ENCODE measurements at regions not wholly inside any gene's neighbourhood (a gene's known extent, or its start where the extent isn't known, plus 50 kb on each side); places are given as distances from the start of the nearest gene placed in this dataset.

DNA sequence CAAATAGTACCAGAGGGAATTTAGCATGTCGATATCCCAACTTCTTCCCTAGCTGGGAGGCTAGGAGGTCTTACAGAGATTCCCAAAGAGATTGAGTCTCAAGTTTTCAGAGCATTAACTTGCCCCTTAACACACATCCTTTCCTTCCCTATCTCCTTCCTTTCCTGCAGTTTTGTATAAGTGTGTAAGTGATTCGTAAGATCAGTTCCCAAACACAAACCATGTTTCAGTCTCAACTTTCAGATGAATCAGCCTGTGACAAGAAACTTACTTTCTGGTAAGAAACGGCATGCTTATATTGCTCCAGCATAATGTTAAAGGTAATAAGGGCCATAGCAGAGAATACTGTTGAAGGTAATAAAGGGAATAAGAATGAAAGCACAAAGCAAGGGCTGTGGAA is 472.2 kb downstream of the LIG4 start:
- Histone ChIP-seq H3K27ac (ENCODE audit: insufficient read depth, low read depth, low read length) (no peak overlapping the region), H3K9me1 (replicated peaks; ENCODE audit: control insufficient read depth, extremely low read depth, insufficient read depth, low read length) (no peaks in the 10 kb centered on the region), H3K36me3 (ENCODE audit: control insufficient read depth in 2 of 2, extremely low read depth in 1 of 2, insufficient read depth in 2 of 2, low read length in 2 of 2) (no peaks in the 10 kb centered on the region), H3K27me3 (ENCODE audit: control insufficient read depth in 2 of 2, insufficient read depth in 2 of 2, low read length in 2 of 2) (no peaks in the 10 kb centered on the region), H2AFZ (ENCODE audit: low read depth, low read length) (no peak overlapping the region), H3K4me1 (ENCODE audit: control insufficient read depth, extremely low read depth, insufficient read depth, low read length) (no peaks in the 10 kb centered on the region), H3K4me3 (replicated peaks in 1 of 3; ENCODE audit: insufficient read depth in 1 of 3, low read depth in 1 of 3, low read length in 3 of 3) (no peak overlapping the region), H3K9me3 (replicated peaks; ENCODE audit: control insufficient read depth, insufficient read depth, low read length) (no peaks in the 10 kb centered on the region), H3K4me2 (ENCODE audit: insufficient read depth, low read length) (no peak overlapping the region), H3K79me2 (ENCODE audit: control insufficient read depth, insufficient read depth, low read length) (no peaks in the 10 kb centered on the region), H4K20me1 (replicated peaks; ENCODE audit: control insufficient read depth, extremely low read depth, insufficient read depth, low read length) (no peaks in the 10 kb centered on the region), H3K9ac (replicated peaks; ENCODE audit: extremely low read depth, insufficient read depth, low read length) (no peak overlapping the region)
- intact Hi-C loops (cut with micrococcal nuclease) (no loop called here), dilution Hi-C loops (cut with MboI; ENCODE audit: extremely low pct_ligation_motif_present, low sequenced_read_pairs) (no loop called here)
- ChIA-PET CTCF (no interaction called here), POLR2A (no interaction called here)
- no peak for TF ChIP-seq POLR2AphosphoS5 (IDR thresholded peaks at IDR 0.05; ENCODE audit: insufficient read depth, low read depth, low read length)
- TF ChIP-seq GATA2 (IDR thresholded peaks at IDR 0.05; ENCODE audit: insufficient read depth, insufficient read length, low read depth, low read length): no peak
- TF ChIP-seq, protein P1, sequence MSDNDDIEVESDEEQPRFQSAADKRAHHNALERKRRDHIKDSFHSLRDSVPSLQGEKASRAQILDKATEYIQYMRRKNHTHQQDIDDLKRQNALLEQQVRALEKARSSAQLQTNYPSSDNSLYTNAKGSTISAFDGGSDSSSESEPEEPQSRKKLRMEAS (IDR thresholded peaks at IDR 0.05; ENCODE audit: insufficient read depth, insufficient read length): no peak
- no peak for TF ChIP-seq FOS (IDR thresholded peaks at IDR 0.05; ENCODE audit: borderline replicate concordance, insufficient read depth, low read length)
- no peak for TF ChIP-seq JUN (IDR thresholded peaks at IDR 0.05; ENCODE audit: borderline replicate concordance, insufficient read depth, insufficient read length, low read depth)
- TF ChIP-seq, protein P2, sequence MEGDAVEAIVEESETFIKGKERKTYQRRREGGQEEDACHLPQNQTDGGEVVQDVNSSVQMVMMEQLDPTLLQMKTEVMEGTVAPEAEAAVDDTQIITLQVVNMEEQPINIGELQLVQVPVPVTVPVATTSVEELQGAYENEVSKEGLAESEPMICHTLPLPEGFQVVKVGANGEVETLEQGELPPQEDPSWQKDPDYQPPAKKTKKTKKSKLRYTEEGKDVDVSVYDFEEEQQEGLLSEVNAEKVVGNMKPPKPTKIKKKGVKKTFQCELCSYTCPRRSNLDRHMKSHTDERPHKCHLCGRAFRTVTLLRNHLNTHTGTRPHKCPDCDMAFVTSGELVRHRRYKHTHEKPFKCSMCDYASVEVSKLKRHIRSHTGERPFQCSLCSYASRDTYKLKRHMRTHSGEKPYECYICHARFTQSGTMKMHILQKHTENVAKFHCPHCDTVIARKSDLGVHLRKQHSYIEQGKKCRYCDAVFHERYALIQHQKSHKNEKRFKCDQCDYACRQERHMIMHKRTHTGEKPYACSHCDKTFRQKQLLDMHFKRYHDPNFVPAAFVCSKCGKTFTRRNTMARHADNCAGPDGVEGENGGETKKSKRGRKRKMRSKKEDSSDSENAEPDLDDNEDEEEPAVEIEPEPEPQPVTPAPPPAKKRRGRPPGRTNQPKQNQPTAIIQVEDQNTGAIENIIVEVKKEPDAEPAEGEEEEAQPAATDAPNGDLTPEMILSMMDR (IDR thresholded peaks at IDR 0.05; ENCODE audit: extremely low read depth in 1 of 2, insufficient read depth in 1 of 2, low read depth in 1 of 2, low read length in 2 of 2): no peak
- no peak for TF ChIP-seq MYC (IDR thresholded peaks at IDR 0.05; ENCODE audit: low read depth, low read length)
- no peak for TF ChIP-seq POLR2A (IDR thresholded peaks at IDR 0.05; ENCODE audit: low read depth, low read length)
- TF ChIP-seq EZH2 (IDR thresholded peaks at IDR 0.05; ENCODE audit: borderline replicate concordance, low read depth, low read length, severe bottlenecking): no peak
- BruUV-seq (replicated peaks): no TSS peak
- DNase-seq (ENCODE audit: low read depth, low spot score) (no peak), FAIRE-seq (no peak)
